Heart right ventricle (tissue), 16 donors: ENCODE measurements at regions not wholly inside any gene's neighbourhood (a gene's known extent, or its start where the extent isn't known, plus 50 kb on each side); places are given as distances from the start of the nearest gene placed in this dataset.

Experiments used
- ATAC-seq, 8 donors: fragments of 200-7000 bp; cut with Tn5 transposase; one replicate each; pipeline ENCODE4 v1.9.1; 2020; ENCODE audit warnings: mild to moderate bottlenecking in 8 of 8, moderate library complexity in 8 of 8, moderate number of reproducible peaks in 1 of 8
- DNase-seq, 2 donors: peaks; one replicate each; pipeline ENCODE4 v3.0.0-alpha.2; 2020
- H3K27ac ChIP-seq, 10 donors: fragments of 200-600 bp; sonication (generic) in 2 of 10; one replicate each; pipeline versions ENCODE4 v1.5.0 to v1.8.0; 2020 to 2022; ENCODE audit warnings: mild to moderate bottlenecking in 3 of 10
- H3K27me3 ChIP-seq, 7 donors: fragments of 200-600 bp; one replicate each; pipeline ENCODE4 v1.8.0; 2021 to 2022; ENCODE audit warnings: mild to moderate bottlenecking in 2 of 7
- H3K36me3 ChIP-seq, 9 donors: fragments of 200-600 bp; sonication (generic) in 1 of 9; one replicate each; pipeline versions ENCODE4 v1.5.0 to v1.8.0; 2020 to 2022; ENCODE audit warnings: mild to moderate bottlenecking in 2 of 9
- H3K4me1 ChIP-seq, 9 donors: fragments of 200-600 bp; sonication (generic) in 1 of 9; one replicate each; pipeline versions ENCODE4 v1.5.0 to v1.8.0; 2020 to 2022; ENCODE audit warnings: mild to moderate bottlenecking in 4 of 9
- H3K4me3 ChIP-seq, 10 donors: fragments of 200-600 bp; sonication (generic) in 2 of 10; one replicate each; pipeline versions ENCODE4 v1.5.0 to v1.8.0; 2020 to 2022; ENCODE audit warnings: mild to moderate bottlenecking in 7 of 10, moderate library complexity in 2 of 10
- H3K9me3 ChIP-seq, 11 donors: fragments of 200-600 bp in 10 of 11; sonication (generic) in 2 of 11; one replicate each; pipeline versions ENCODE4 v1.5.0 to v1.8.0; 2013 to 2022; ENCODE audit warnings: mild to moderate bottlenecking in 2 of 11, control low read depth in 1 of 11, moderate library complexity in 1 of 11
- WGBS, 2 donors: extraction: QIAGEN DNeasy Blood & Tissue Kit; methylation state at CpG; one replicate each; pipeline ENCODE4 v1.1.7; 2013; ENCODE audit warnings: inconsistent platforms in 1 of 2; 5-methylcytosine and 5-hydroxymethylcytosine counted together
- intact Hi-C, 10 donors: fragments of 100-400 bp; cut with DNase I; formaldehyde crosslinking; loops; one replicate each; pipeline versions ENCODE4 v1.11.1 to v1.14.2; 2022
- TF ChIP-seq, protein P1 (sequence below), 9 donors: fragments of 200-600 bp; sonication (generic) in 2 of 9; IDR thresholded peaks; one replicate each; pipeline versions ENCODE4 v1.5.0 to v1.8.0; 2021 to 2022; ENCODE audit warnings: antibody characterized with exemption in 9 of 9, mild to moderate bottlenecking in 5 of 9, moderate library complexity in 1 of 9
- donor health status: Arrhythmogenic right ventricular cardiomyopathy.
- donor health status: ischemic (EF 13 %, LVEDD 7.1; RV severe dilation, severe dysfunction).
- donor health status: healthy with polysubstance abuse.
- donor health status: DM: no; HTN: yes; CAD: no.
- donor health status: DM: no; HTN: no; CAD: no.
- donor health status: ischemic (EF 25% LVEDD 6.9; RV normal size, moderate dysfunction).
- donor health status: ischemic (EF 25% LVEDD 5.7; RV mildly dilated, moderate dysfunction).
- donor health status: healthy.
- donor health status: DM: yes; HTN: yes; CAD: no.
- donor health status: Ischemic cardiomyopathy.
- donor health status: ischemic (EF 35%, LVEDD 5.7; RV mildly dilated, moderate dysfunction).
- donor health status: nonischemic (EF 11% LVEDD 7.7; RV severe dilation, severe dysfunction).
- donor health status: DM: yes; HTN: yes; CAD: no.
- donor health status: PGD.
- donor health status: ischemic (EF 29% LVEDD 5.4; RV normal size, mild dysfunction).
- donor health status: nonischemic (EF 23%, LVEDD 6.1; RV moderate dilation, normal function).

GRCh38 chr4:55020131-55020530 is 105.3 kb downstream of the KDR start:
- no peaks in the 10 kb centered on the region for H3K4me1 ChIP-seq
- no peaks in the 10 kb centered on the region for H3K27me3 ChIP-seq
- intact Hi-C loops, result no loop called here
- DNase-seq (no peak), ATAC-seq (no peak)
- H3K9me3 ChIP-seq, result no peaks in the 10 kb centered on the region
- TF ChIP-seq, protein P1, sequence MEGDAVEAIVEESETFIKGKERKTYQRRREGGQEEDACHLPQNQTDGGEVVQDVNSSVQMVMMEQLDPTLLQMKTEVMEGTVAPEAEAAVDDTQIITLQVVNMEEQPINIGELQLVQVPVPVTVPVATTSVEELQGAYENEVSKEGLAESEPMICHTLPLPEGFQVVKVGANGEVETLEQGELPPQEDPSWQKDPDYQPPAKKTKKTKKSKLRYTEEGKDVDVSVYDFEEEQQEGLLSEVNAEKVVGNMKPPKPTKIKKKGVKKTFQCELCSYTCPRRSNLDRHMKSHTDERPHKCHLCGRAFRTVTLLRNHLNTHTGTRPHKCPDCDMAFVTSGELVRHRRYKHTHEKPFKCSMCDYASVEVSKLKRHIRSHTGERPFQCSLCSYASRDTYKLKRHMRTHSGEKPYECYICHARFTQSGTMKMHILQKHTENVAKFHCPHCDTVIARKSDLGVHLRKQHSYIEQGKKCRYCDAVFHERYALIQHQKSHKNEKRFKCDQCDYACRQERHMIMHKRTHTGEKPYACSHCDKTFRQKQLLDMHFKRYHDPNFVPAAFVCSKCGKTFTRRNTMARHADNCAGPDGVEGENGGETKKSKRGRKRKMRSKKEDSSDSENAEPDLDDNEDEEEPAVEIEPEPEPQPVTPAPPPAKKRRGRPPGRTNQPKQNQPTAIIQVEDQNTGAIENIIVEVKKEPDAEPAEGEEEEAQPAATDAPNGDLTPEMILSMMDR (IDR thresholded peaks at IDR 0.05), result no peak
- no peak overlapping the region for H3K27ac ChIP-seq
- WGBS, 2 donors, result 83 to 97% methylated on average over 2 of the region's 2 CpGs
- no peak overlapping the region for H3K4me3 ChIP-seq
- H3K36me3 ChIP-seq, result no peaks in the 10 kb centered on the region

DNA sequence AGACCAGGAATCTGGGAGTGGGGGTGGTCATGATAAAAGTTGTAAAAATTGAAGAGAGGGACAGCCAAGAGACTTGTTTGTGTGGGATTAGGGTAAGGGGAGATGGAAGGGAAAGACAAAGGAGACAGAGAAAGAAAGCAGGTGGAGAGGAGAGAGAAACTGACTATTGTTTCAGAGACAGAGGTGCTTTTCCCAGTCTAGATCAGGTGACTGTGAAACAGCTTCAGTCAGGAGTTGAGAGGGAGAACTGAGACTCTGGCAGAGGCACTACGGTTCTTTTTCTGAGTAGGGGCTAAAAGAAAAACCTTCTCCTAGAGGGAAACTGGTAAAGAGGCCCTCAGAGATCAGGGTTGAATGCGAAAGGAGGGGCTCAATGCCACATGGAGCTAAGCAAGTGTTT is 106.4 kb downstream of the KDR start:
- WGBS, 2 donors, result 62 to 82% methylated on average over 2 of the region's 2 CpGs
- no peak overlapping the region for H3K27ac ChIP-seq

DNA sequence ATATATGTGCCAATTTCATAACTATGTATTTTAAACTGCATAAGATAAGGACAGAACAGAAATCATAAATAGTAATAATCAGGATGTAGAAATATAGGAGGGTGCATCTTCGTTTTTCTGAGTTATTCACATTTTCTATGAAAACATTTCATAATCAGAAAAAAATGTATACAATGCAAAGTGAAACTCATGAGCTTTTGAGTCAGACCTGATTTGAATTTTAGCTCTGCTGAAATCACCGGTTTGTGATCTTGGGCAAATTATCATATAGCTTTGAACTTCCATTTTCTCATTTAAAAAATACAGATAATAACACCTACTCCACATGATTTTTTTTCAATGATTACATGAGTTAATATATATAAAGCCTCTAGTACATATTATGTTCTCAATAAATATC is 106.9 kb downstream of the KDR start:
- no peak overlapping the region for H3K27ac ChIP-seq
- no peaks in the 10 kb centered on the region for H3K36me3 ChIP-seq
- 74 to 78% methylated on average over 2 of the region's 2 CpGs for WGBS, 2 donors
- H3K4me3 ChIP-seq, result no peak overlapping the region
- ATAC-seq (no peak), DNase-seq (no peak)
- H3K27me3 ChIP-seq, result no peaks in the 10 kb centered on the region
- H3K9me3 ChIP-seq, result no peaks in the 10 kb centered on the region
- no peaks in the 10 kb centered on the region for H3K4me1 ChIP-seq
- intact Hi-C loops, result no loop called here
- TF ChIP-seq, protein P1 (IDR thresholded peaks at IDR 0.05), result no peak

More for the DNA sequence above, 106.4 kb downstream of the KDR start:
- TF ChIP-seq, protein P1 (IDR thresholded peaks at IDR 0.05), result no peak
- no peaks in the 10 kb centered on the region for H3K4me1 ChIP-seq
- ATAC-seq (no peak), DNase-seq (no peak)
- no peaks in the 10 kb centered on the region for H3K27me3 ChIP-seq
- H3K4me3 ChIP-seq, result no peak overlapping the region
- no peaks in the 10 kb centered on the region for H3K36me3 ChIP-seq
- H3K9me3 ChIP-seq, result no peaks in the 10 kb centered on the region
- intact Hi-C loops, result no loop called here

DNA sequence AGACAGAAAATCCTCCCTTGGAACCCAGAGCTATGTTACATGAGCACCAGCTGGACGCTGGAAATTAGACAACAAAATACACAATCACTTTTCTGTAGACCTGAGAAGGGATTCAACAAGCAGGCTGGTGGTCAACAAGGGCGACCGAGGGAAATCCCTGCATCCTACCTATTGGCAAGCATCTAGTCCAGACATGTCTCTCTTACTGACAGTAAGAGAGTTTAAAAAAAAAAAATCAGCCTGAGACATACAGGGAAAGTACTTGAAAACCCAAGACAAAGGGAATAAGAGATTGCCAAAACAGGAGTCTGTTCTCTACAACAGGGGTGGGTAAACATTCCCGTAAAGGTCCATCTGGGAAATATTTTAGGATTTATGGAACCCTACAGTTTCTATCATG is 108.0 kb downstream of the KDR start:
- intact Hi-C loops, result no loop called here
- no peak for ATAC-seq
- Histone ChIP-seq H3K27ac (no peak overlapping the region), H3K4me3 (no peak overlapping the region), H3K9me3 (no peaks in the 10 kb centered on the region), H3K27me3 (no peaks in the 10 kb centered on the region), H3K36me3 (no peaks in the 10 kb centered on the region), H3K4me1 (no peaks in the 10 kb centered on the region)
- DNase-seq, result no peak
- WGBS, 2 donors, result 91 to 92% methylated on average over 4 of the region's 4 CpGs
- TF ChIP-seq, protein P1 (IDR thresholded peaks at IDR 0.05), result no peak

GRCh38 chr4:55016131-55016530 is 109.3 kb downstream of the KDR start:
- H3K27ac ChIP-seq, result no peak overlapping the region
- H3K9me3 ChIP-seq, result no peaks in the 10 kb centered on the region
- WGBS, 2 donors, result 84 to 88% methylated on average over 2 of the region's 2 CpGs
- no peak overlapping the region for H3K4me3 ChIP-seq
- ATAC-seq, result no peak
- H3K4me1 ChIP-seq, result no peaks in the 10 kb centered on the region
- no peak for DNase-seq
- TF ChIP-seq, protein P1 (IDR thresholded peaks at IDR 0.05), result no peak
- intact Hi-C loops, result no loop called here
- no peaks in the 10 kb centered on the region for H3K36me3 ChIP-seq
- H3K27me3 ChIP-seq, result no peaks in the 10 kb centered on the region
